HepG2 (cell line): ENCODE measurements at regions not wholly inside any gene's neighbourhood (a gene's known extent, or its start where the extent isn't known, plus 50 kb on each side); places are given as distances from the start of the nearest gene placed in this dataset.

Experiments
- ATAC-seq: fragments of 200-7000 bp; cut with Tn5 transposase; 3 replicates; pipeline ENCODE4 v1.9.1; 2020; ENCODE audit warnings: mild to moderate bottlenecking, moderate library complexity
- BruUV-seq: library from RNA; stranded (reverse); fragments of 400-500 nt; replicated peaks from 2 replicates; lab custom pipeline; 2021; lab: Mats Ljungman, UMichigan
- CTCF ChIA-PET: fragments of 300-600 bp; formaldehyde crosslinking; extraction: SDS; loops from one replicate; lab custom pipeline; 2021; ENCODE audit warnings: low total read pairs, inconsistent platforms, low intra/inter-chr PET ratio; lab: Yijun Ruan, JAX
- POLR2A ChIA-PET: fragments of 350-600 bp; sonication (Branson Sonifier 250); formaldehyde crosslinking; loops from one replicate; lab custom pipeline; 2020; ENCODE audit warnings: antibody characterized with exemption, inconsistent platforms; lab: Yijun Ruan, JAX
- DNase-seq: peaks from one replicate; pipeline ENCODE4 v3.0.0-alpha.2; 2015; ENCODE audit warnings: low spot score
- FAIRE-seq: peaks from 3 replicates; lab custom pipeline; 2011; peaks lifted over from hg19 to GRCh38; lab: Jason Lieb, UNC
- H2AFZ ChIP-seq: one replicate; pipeline ENCODE4 v1.6.1; 2011; ENCODE audit warnings: low read length, inconsistent platforms
- H3K27ac ChIP-seq: fragments of 300-600 bp; 3 replicates; pipeline ENCODE4 v1.8.0; 2011; ENCODE audit warnings: mixed run types, mild to moderate bottlenecking, mixed read lengths, low read length, inconsistent platforms; ENCODE audit not compliant: insufficient read depth; ENCODE audit errors: extremely low read length
- H3K27me3 ChIP-seq, 2 experiments: fragments of 200-600 bp in 1 of 2; 2 replicates in 1 of 2; 3 replicates in 1 of 2; pipeline versions ENCODE4 v1.6.0 to v1.8.0; 2011; ENCODE audit warnings: low read length in 2 of 2, mild to moderate bottlenecking in 2 of 2, moderate library complexity in 2 of 2, inconsistent platforms in 1 of 2; ENCODE audit not compliant: insufficient read depth in 2 of 2, control insufficient read depth in 1 of 2
- H3K36me3 ChIP-seq, 2 experiments: fragments of 200-600 bp in 1 of 2; replicated peaks in 1 of 2; 2 replicates in 1 of 2; 3 replicates in 1 of 2; pipeline versions ENCODE4 v1.5.1 to v1.8.0; 2011; ENCODE audit warnings: low read length in 2 of 2, inconsistent platforms in 1 of 2; ENCODE audit not compliant: insufficient read depth in 2 of 2, control insufficient read depth in 1 of 2
- H3K4me1 ChIP-seq: 2 replicates; pipeline ENCODE4 v1.5.1; 2012; ENCODE audit warnings: low read length, inconsistent platforms; ENCODE audit not compliant: insufficient read depth
- H3K4me2 ChIP-seq: 2 replicates; pipeline ENCODE4 v1.6.0; 2011; ENCODE audit warnings: low read depth, low read length, inconsistent platforms
- H3K4me3 ChIP-seq, 3 experiments: fragments of 200-600 bp in 1 of 3; sonication (generic), shearing (Covaris generic) in 1 of 3; replicated peaks in 1 of 3; 2 replicates each; pipeline ENCODE4 v1.5.1; 2011 to 2016; ENCODE audit warnings: low read length in 3 of 3, inconsistent platforms in 2 of 3, low read depth in 2 of 3, mild to moderate bottlenecking in 2 of 3, control low read depth in 1 of 3, mixed read lengths in 1 of 3; ENCODE audit not compliant: insufficient read depth in 1 of 3
- H3K79me2 ChIP-seq: one replicate; pipeline ENCODE4 v1.6.1; 2011; ENCODE audit warnings: low read length, inconsistent platforms; ENCODE audit not compliant: insufficient read depth
- H3K9ac ChIP-seq: 2 replicates; pipeline ENCODE4 v1.6.0; 2011; ENCODE audit warnings: mild to moderate bottlenecking, low read depth, low read length, inconsistent platforms; ENCODE audit not compliant: insufficient read depth
- H3K9me3 ChIP-seq: 2 replicates; pipeline ENCODE4 v1.5.1; 2012; ENCODE audit warnings: mild to moderate bottlenecking, low read length
- H4K20me1 ChIP-seq: 2 replicates; pipeline ENCODE4 v1.6.0; 2011; ENCODE audit warnings: inconsistent platforms, mild to moderate bottlenecking, low read length, moderate library complexity; ENCODE audit not compliant: insufficient read depth
- BRD4 ChIP-seq: sonication (generic); formaldehyde crosslinking; IDR thresholded peaks from 2 replicates; pipeline ENCODE4 v1.4.0; 2020; ENCODE audit warnings: missing genetic modification reagents
- DMAP1 ChIP-seq: IDR thresholded peaks from 2 replicates; pipeline ENCODE4 v1.6.1; 2016
- ELF3 ChIP-seq: IDR thresholded peaks from 2 replicates; pipeline ENCODE4 v1.6.1; 2016; ENCODE audit warnings: missing genetic modification reagents, missing compliant biosample characterization
- KDM4B ChIP-seq: sonication (generic); formaldehyde crosslinking; IDR thresholded peaks from 2 replicates; pipeline ENCODE4 v1.4.0; 2020; ENCODE audit warnings: missing genetic modification reagents
- NFIB ChIP-seq: sonication (generic); formaldehyde crosslinking; IDR thresholded peaks from 2 replicates; pipeline ENCODE4 v1.9.0; 2021; ENCODE audit warnings: missing genetic modification reagents, mild to moderate bottlenecking, borderline replicate concordance
- ZNF136 ChIP-seq: sonication (generic); formaldehyde crosslinking; IDR thresholded peaks from 2 replicates; pipeline ENCODE4 v1.8.1; 2022; ENCODE audit warnings: low read depth, mild to moderate bottlenecking, moderate library complexity, missing genetic modification reagents
- ZNF251 ChIP-seq: sonication (generic); formaldehyde crosslinking; IDR thresholded peaks from 2 replicates; pipeline ENCODE4 v1.9.0; 2021; ENCODE audit warnings: mild to moderate bottlenecking, missing genetic modification reagents
- ZNF274 ChIP-seq: sonication (generic); formaldehyde crosslinking; IDR thresholded peaks from 2 replicates; pipeline ENCODE4 v1.5.1; 2020; ENCODE audit warnings: mild to moderate bottlenecking, missing genetic modification reagents
- ZSCAN22 ChIP-seq: sonication (generic); formaldehyde crosslinking; IDR thresholded peaks from 2 replicates; pipeline ENCODE4 v1.4.0; 2020; ENCODE audit warnings: mild to moderate bottlenecking, missing genetic modification reagents
- WGBS: methylation state at CpG from one replicate; pipeline ENCODE4 v1.1.6; 2017; ENCODE audit warnings: low lambda C conversion rate; 5-methylcytosine and 5-hydroxymethylcytosine counted together
- in situ Hi-C: cut with HindIII; loops from 2 replicates; pipeline ENCODE4 v1.10.0; 2017; ENCODE audit warnings: low pct_unique_long_range_greater_than_20kb; ENCODE audit not compliant: extremely low pct_ligation_motif_present
- intact Hi-C: fragments of 100-400 bp; cut with micrococcal nuclease; formaldehyde crosslinking; loops from one replicate; pipeline ENCODE4 v1.10.0; 2022; ENCODE audit not compliant: unreplicated experiment
- TF ChIP-seq, protein P1 (sequence below): conservative IDR thresholded peaks from 2 replicates; pipeline ENCODE4 v1.6.1; 2018; ENCODE audit warnings: missing genetic modification reagents
- TF ChIP-seq, protein P2 (sequence below): sonication (generic); formaldehyde crosslinking; IDR thresholded peaks from 2 replicates; pipeline ENCODE4 v1.5.0; 2020; ENCODE audit warnings: mild to moderate bottlenecking, missing genetic modification reagents, moderate library complexity
- TF ChIP-seq, protein P3 (sequence below): sonication (generic); formaldehyde crosslinking; IDR thresholded peaks from 2 replicates; pipeline ENCODE4 v1.5.0; 2020; ENCODE audit warnings: mild to moderate bottlenecking, missing genetic modification reagents, borderline replicate concordance

GRCh38 chr2:14951569-14952285 lies 319.2 kb downstream of the LRATD1 start:
- Histone ChIP-seq H3K4me2 (no peak overlapping the region), H3K79me2 (no peaks in the 10 kb centered on the region), H3K36me3 (no peaks in the 10 kb centered on the region), H3K9ac (no peak overlapping the region), H3K27me3 (no peaks in the 10 kb centered on the region), H2AFZ (no peak overlapping the region), H3K27ac (no peak overlapping the region), H3K4me1 (no peaks in the 10 kb centered on the region), H4K20me1 (no peaks in the 10 kb centered on the region), H3K4me3 (no peak overlapping the region), H3K9me3 (no peaks in the 10 kb centered on the region)
- FAIRE-seq: no peak
- CTCF ChIA-PET: no interaction called here
- POLR2A ChIA-PET: no interaction called here
- TF ChIP-seq ELF3 (CRISPR knock-in tag) (no peak), ZNF274 (CRISPR knock-in tag) (no peak), ZNF251 (no peak), ZSCAN22 (CRISPR knock-in tag) (no peak), NFIB (CRISPR knock-in tag) (no peak), BRD4 (no peak), KDM4B (CRISPR knock-in tag) (no peak), ZNF136 (no peak), DMAP1 (CRISPR knock-in tag) (no peak)
- TF ChIP-seq, protein P1, sequence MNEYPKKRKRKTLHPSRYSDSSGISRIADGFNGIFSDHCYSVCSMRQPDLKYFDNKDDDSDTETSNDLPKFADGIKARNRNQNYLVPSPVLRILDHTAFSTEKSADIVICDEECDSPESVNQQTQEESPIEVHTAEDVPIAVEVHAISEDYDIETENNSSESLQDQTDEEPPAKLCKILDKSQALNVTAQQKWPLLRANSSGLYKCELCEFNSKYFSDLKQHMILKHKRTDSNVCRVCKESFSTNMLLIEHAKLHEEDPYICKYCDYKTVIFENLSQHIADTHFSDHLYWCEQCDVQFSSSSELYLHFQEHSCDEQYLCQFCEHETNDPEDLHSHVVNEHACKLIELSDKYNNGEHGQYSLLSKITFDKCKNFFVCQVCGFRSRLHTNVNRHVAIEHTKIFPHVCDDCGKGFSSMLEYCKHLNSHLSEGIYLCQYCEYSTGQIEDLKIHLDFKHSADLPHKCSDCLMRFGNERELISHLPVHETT: no peak
- TF ChIP-seq, protein P2, sequence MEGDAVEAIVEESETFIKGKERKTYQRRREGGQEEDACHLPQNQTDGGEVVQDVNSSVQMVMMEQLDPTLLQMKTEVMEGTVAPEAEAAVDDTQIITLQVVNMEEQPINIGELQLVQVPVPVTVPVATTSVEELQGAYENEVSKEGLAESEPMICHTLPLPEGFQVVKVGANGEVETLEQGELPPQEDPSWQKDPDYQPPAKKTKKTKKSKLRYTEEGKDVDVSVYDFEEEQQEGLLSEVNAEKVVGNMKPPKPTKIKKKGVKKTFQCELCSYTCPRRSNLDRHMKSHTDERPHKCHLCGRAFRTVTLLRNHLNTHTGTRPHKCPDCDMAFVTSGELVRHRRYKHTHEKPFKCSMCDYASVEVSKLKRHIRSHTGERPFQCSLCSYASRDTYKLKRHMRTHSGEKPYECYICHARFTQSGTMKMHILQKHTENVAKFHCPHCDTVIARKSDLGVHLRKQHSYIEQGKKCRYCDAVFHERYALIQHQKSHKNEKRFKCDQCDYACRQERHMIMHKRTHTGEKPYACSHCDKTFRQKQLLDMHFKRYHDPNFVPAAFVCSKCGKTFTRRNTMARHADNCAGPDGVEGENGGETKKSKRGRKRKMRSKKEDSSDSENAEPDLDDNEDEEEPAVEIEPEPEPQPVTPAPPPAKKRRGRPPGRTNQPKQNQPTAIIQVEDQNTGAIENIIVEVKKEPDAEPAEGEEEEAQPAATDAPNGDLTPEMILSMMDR (CRISPR knock-in tag): no peak
- TF ChIP-seq, protein P3, sequence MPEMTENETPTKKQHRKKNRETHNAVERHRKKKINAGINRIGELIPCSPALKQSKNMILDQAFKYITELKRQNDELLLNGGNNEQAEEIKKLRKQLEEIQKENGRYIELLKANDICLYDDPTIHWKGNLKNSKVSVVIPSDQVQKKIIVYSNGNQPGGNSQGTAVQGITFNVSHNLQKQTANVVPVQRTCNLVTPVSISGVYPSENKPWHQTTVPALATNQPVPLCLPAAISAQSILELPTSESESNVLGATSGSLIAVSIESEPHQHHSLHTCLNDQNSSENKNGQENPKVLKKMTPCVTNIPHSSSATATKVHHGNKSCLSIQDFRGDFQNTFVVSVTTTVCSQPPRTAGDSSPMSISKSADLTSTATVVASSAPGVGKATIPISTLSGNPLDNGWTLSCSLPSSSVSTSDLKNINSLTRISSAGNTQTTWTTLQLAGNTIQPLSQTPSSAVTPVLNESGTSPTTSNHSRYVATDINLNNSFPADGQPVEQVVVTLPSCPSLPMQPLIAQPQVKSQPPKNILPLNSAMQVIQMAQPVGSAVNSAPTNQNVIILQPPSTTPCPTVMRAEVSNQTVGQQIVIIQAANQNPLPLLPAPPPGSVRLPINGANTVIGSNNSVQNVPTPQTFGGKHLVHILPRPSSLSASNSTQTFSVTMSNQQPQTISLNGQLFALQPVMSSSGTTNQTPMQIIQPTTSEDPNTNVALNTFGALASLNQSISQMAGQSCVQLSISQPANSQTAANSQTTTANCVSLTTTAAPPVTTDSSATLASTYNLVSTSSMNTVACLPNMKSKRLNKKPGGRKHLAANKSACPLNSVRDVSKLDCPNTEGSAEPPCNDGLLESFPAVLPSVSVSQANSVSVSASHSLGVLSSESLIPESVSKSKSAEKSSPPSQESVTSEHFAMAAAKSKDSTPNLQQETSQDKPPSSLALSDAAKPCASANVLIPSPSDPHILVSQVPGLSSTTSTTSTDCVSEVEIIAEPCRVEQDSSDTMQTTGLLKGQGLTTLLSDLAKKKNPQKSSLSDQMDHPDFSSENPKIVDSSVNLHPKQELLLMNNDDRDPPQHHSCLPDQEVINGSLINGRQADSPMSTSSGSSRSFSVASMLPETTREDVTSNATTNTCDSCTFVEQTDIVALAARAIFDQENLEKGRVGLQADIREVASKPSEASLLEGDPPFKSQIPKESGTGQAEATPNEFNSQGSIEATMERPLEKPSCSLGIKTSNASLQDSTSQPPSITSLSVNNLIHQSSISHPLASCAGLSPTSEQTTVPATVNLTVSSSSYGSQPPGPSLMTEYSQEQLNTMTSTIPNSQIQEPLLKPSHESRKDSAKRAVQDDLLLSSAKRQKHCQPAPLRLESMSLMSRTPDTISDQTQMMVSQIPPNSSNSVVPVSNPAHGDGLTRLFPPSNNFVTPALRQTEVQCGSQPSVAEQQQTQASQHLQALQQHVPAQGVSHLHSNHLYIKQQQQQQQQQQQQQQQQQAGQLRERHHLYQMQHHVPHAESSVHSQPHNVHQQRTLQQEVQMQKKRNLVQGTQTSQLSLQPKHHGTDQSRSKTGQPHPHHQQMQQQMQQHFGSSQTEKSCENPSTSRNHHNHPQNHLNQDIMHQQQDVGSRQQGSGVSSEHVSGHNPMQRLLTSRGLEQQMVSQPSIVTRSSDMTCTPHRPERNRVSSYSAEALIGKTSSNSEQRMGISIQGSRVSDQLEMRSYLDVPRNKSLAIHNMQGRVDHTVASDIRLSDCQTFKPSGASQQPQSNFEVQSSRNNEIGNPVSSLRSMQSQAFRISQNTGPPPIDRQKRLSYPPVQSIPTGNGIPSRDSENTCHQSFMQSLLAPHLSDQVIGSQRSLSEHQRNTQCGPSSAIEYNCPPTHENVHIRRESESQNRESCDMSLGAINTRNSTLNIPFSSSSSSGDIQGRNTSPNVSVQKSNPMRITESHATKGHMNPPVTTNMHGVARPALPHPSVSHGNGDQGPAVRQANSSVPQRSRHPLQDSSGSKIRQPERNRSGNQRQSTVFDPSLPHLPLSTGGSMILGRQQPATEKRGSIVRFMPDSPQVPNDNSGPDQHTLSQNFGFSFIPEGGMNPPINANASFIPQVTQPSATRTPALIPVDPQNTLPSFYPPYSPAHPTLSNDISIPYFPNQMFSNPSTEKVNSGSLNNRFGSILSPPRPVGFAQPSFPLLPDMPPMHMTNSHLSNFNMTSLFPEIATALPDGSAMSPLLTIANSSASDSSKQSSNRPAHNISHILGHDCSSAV (CRISPR knock-in tag): no peak
- intact Hi-C loops: no loop called here
- no peak for ATAC-seq
- no TSS peak for BruUV-seq
- in situ Hi-C loops: no loop called here
- 3% methylated on average over 5 of the region's 5 CpGs for WGBS
- no peak for DNase-seq
